Erythroblast (primary cell): ENCODE measurements at regions not wholly inside any gene's neighbourhood (a gene's known extent, or its start where the extent isn't known, plus 50 kb on each side); places are given as distances from the start of the nearest gene placed in this dataset.

ENCODE experiments used
- GATA1 ChIP-seq: IDR thresholded peaks from 2 replicates; pipeline ENCODE4 v1.6.1; 2011; ENCODE audit warnings: low read depth, mild to moderate bottlenecking, control low read depth, low read length, moderate library complexity
- POLR2A ChIP-seq: IDR thresholded peaks from 2 replicates; pipeline ENCODE4 v1.6.1; 2011; ENCODE audit warnings: mild to moderate bottlenecking, low read length

GRCh38 chr4:72814241-72814640 is 245.2 kb upstream of the ADAMTS3 start:
- TF ChIP-seq POLR2A (no peak), GATA1 (no peak)
